ENCODE measurements at regions not wholly inside any gene's neighbourhood (a gene's known extent, or its start where the extent isn't known, plus 50 kb on each side); places are given as distances from the start of the nearest gene placed in this dataset.

DNA sequence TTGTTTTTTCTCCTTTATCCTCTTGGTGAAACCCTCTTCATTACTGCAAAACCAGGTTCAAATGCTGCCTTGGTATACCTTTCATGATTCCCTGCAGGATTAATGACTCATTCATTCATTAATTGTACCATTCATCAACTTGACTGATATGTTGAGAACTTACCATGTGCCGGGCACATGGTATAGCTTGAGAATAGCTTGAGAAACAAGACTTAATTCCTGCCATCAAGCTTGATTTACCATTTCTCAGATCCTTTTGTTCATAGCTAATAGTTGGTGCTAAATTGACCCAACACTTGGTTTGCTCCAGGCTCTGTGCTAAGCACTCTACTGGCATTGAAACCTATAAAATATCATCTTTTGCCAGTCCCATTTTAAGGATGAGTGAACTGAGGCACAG is 165.7 kb downstream of the YIPF5 start:
- TF ChIP-seq, protein P1, sequence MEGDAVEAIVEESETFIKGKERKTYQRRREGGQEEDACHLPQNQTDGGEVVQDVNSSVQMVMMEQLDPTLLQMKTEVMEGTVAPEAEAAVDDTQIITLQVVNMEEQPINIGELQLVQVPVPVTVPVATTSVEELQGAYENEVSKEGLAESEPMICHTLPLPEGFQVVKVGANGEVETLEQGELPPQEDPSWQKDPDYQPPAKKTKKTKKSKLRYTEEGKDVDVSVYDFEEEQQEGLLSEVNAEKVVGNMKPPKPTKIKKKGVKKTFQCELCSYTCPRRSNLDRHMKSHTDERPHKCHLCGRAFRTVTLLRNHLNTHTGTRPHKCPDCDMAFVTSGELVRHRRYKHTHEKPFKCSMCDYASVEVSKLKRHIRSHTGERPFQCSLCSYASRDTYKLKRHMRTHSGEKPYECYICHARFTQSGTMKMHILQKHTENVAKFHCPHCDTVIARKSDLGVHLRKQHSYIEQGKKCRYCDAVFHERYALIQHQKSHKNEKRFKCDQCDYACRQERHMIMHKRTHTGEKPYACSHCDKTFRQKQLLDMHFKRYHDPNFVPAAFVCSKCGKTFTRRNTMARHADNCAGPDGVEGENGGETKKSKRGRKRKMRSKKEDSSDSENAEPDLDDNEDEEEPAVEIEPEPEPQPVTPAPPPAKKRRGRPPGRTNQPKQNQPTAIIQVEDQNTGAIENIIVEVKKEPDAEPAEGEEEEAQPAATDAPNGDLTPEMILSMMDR (IDR thresholded peaks at IDR 0.05), result no peak
- H3K27me3 Mint-ChIP-seq, result peaks cover 6% of the 10 kb centered on the region
- intact Hi-C loops (cut with micrococcal nuclease), result no loop called here
- no peaks in the 10 kb centered on the region for H3K4me1 Mint-ChIP-seq
- H3K9me3 Mint-ChIP-seq, result no peaks in the 10 kb centered on the region
- DNase-seq (no peak), ATAC-seq (ENCODE audit: low read depth) (no peak)
- CTCF ChIA-PET, result no interaction called here
- POLR2A ChIA-PET, result no interaction called here
- no peak overlapping the region for H3K4me3 Mint-ChIP-seq
- no peak overlapping the region for H3K27ac Mint-ChIP-seq
- no peaks in the 10 kb centered on the region for H3K36me3 Mint-ChIP-seq (ENCODE audit: low read depth)

DNA sequence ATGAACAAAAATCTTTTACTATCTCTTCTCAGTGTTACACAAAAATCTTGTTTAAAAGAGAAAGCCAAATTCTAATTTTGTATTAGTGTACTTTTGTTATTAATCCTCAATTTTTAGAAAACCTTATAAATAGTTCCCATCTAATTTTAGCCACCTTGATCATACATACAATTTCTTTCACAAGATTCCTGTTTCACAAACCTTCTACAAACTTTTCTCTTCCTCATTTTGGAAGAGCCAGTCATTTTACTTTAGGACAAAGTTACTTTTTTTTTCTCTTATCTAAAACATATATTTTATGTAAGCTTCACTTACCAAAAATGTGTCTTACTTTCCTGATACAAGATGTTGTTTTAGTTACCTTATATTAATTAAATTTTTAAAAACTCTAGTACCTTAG is 161.3 kb downstream of the YIPF5 start:
- ChIA-PET CTCF (no interaction called here), POLR2A (no interaction called here)
- Mint-ChIP-seq H3K27me3 (peaks cover 6% of the 10 kb centered on the region), H3K4me1 (no peaks in the 10 kb centered on the region), H3K36me3 (ENCODE audit: low read depth) (no peaks in the 10 kb centered on the region), H3K27ac (no peak overlapping the region), H3K4me3 (no peak overlapping the region), H3K9me3 (peaks cover 7% of the 10 kb centered on the region)
- DNase-seq (no peak), ATAC-seq (ENCODE audit: low read depth) (no peak)
- intact Hi-C loops (cut with micrococcal nuclease), result no loop called here
- TF ChIP-seq, protein P1 (IDR thresholded peaks at IDR 0.05), result no peak

DNA sequence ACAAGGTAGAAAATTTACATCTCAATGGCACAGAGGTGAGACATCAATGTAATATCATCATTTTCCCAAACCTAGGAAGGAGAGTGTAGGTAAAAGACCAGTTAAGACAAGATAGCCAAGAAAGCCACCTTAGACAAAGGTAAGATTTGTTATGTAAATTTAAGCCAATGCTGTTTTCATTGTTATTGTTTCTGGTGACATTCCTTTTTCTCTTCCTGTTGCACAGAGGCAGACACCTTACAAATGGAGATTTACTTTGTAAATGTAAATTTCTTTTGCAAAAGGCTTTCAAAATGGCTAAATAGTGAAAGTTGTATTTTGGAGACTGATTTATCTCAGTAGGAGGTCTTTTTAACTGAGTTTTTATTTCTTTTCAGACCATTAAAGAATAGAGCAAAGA is 159.1 kb downstream of the YIPF5 start:
- TF ChIP-seq, protein P1 (IDR thresholded peaks at IDR 0.05), result no peak
- Mint-ChIP-seq H3K9me3 (peaks cover 7% of the 10 kb centered on the region), H3K4me3 (no peak overlapping the region), H3K27ac (no peak overlapping the region), H3K27me3 (no peaks in the 10 kb centered on the region), H3K4me1 (no peaks in the 10 kb centered on the region), H3K36me3 (ENCODE audit: low read depth) (no peaks in the 10 kb centered on the region)
- no peak for DNase-seq
- ATAC-seq (ENCODE audit: low read depth), result no peak
- intact Hi-C loops (cut with micrococcal nuclease), result no loop called here
- ChIA-PET CTCF (no interaction called here), POLR2A (no interaction called here)

- H3K27ac Mint-ChIP-seq, result no peak overlapping the region
- ChIA-PET POLR2A (no interaction called here), CTCF (no interaction called here)
- intact Hi-C loops (cut with micrococcal nuclease), result no loop called here
- ATAC-seq (ENCODE audit: low read depth), result no peak
- DNase-seq, result no peak
- no peaks in the 10 kb centered on the region for H3K36me3 Mint-ChIP-seq (ENCODE audit: low read depth)
- H3K9me3 Mint-ChIP-seq, result peaks cover 7% of the 10 kb centered on the region
- TF ChIP-seq, protein P1 (IDR thresholded peaks at IDR 0.05), result no peak
- no peak overlapping the region for H3K4me3 Mint-ChIP-seq
- no peaks in the 10 kb centered on the region for H3K4me1 Mint-ChIP-seq
- H3K27me3 Mint-ChIP-seq, result no peaks in the 10 kb centered on the region
Observed at GRCh38 chr5:144013816-144014215, 156.6 kb downstream of the YIPF5 start.

DNA sequence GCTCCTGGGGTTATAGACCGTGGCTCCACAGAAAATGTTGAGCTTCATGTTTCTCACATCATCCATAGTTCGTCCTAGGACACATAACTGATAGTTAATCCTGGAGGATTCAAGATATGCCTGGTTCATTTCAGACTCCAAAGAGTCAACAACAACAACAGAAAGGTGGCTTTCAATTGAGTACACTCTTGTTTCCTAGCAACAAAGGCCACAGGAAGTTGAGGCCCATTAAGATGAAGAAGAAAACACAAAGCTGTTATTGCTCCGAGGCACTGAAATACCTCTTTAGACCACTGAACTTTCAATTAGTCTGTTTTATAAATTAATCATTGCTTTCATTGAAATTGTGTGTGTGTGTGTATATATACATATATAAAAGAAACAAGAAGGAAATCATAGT is 154.5 kb downstream of the YIPF5 start:
- POLR2A ChIA-PET, result no interaction called here
- intact Hi-C loops (cut with micrococcal nuclease), result no loop called here
- Mint-ChIP-seq H3K27me3 (peaks cover 2% of the 10 kb centered on the region), H3K4me3 (no peak overlapping the region), H3K4me1 (no peaks in the 10 kb centered on the region), H3K36me3 (ENCODE audit: low read depth) (no peaks in the 10 kb centered on the region), H3K9me3 (peaks cover 8% of the 10 kb centered on the region), H3K27ac (no peak overlapping the region)
- CTCF ChIA-PET, result no interaction called here
- ATAC-seq (ENCODE audit: low read depth) (no peak), DNase-seq (no peak)
- TF ChIP-seq, protein P1 (IDR thresholded peaks at IDR 0.05), result no peak
